PC-9 (cell line): ENCODE measurements at regions not wholly inside any gene's neighbourhood (a gene's known extent, or its start where the extent isn't known, plus 50 kb on each side); places are given as distances from the start of the nearest gene placed in this dataset.

Source experiments
- BruUV-seq: library from RNA; stranded (reverse); fragments of 400-500 nt; replicated peaks from 2 replicates; lab custom pipeline; 2021; lab: Mats Ljungman, UMichigan
- CTCF ChIA-PET: fragments of 300-600 bp; sonication (Branson Sonifier 250); formaldehyde crosslinking; loops from one replicate; lab custom pipeline; 2022; ENCODE audit warnings: antibody characterized with exemption; lab: Charles Lee
- POLR2A ChIA-PET: fragments of 300-600 bp; sonication (Branson Sonifier 250); formaldehyde crosslinking; loops from one replicate; lab custom pipeline; 2022; ENCODE audit warnings: antibody characterized with exemption; ENCODE audit not compliant: unreplicated experiment; lab: Charles Lee
- DNase-seq, 2 experiments: peaks; one replicate each; pipeline versions ENCODE4 v3.0.0 to v3.0.0-alpha.2; 2015 to 2022; ENCODE audit warnings: mixed read lengths in 1 of 2
- H2AFZ ChIP-seq: fragments of 200-600 bp; sonication (generic); 2 replicates; pipeline ENCODE4 v1.8.1; 2017; ENCODE audit warnings: antibody characterized with exemption
- H3F3A ChIP-seq: fragments of 200-600 bp; sonication (generic); 2 replicates; pipeline ENCODE4 v1.8.1; 2017; ENCODE audit warnings: antibody characterized with exemption, mild to moderate bottlenecking, low read depth; ENCODE audit not compliant: insufficient read depth
- H3K27ac ChIP-seq: fragments of 200-600 bp; sonication (generic); 2 replicates; pipeline ENCODE4 v1.6.1; 2016; ENCODE audit warnings: mixed run types
- H3K27me3 ChIP-seq: fragments of 200-600 bp; sonication (generic); 2 replicates; pipeline ENCODE4 v1.6.1; 2016; ENCODE audit warnings: low read depth, mixed run types; ENCODE audit not compliant: insufficient read depth
- H3K36me3 ChIP-seq: fragments of 200-600 bp; sonication (generic); 2 replicates; pipeline ENCODE4 v1.6.1; 2016; ENCODE audit warnings: low read depth, mixed run types
- H3K4me1 ChIP-seq: fragments of 200-600 bp; sonication (generic); replicated peaks from 2 replicates; pipeline ENCODE4 v1.6.1; 2016; ENCODE audit warnings: mixed run types; ENCODE audit not compliant: insufficient read depth
- H3K4me2 ChIP-seq: fragments of 200-600 bp; sonication (generic); 2 replicates; pipeline ENCODE4 v1.6.1; 2017; ENCODE audit warnings: mixed run types
- H3K4me3 ChIP-seq: fragments of 200-600 bp; sonication (generic); 2 replicates; pipeline ENCODE4 v1.6.1; 2016; ENCODE audit warnings: mixed run types
- H3K79me2 ChIP-seq: fragments of 200-600 bp; sonication (generic); 2 replicates; pipeline ENCODE4 v1.6.1; 2017; ENCODE audit warnings: low read depth, mixed run types
- H3K9me2 ChIP-seq: fragments of 200-600 bp; sonication (generic); 2 replicates; pipeline ENCODE4 v1.8.1; 2017; ENCODE audit warnings: mild to moderate bottlenecking; ENCODE audit not compliant: insufficient read depth
- H3K9me3 ChIP-seq: fragments of 200-600 bp; sonication (generic); 2 replicates; pipeline ENCODE4 v1.8.1; 2016; ENCODE audit warnings: low read depth; ENCODE audit not compliant: insufficient read depth
- H4K20me1 ChIP-seq: fragments of 200-600 bp; sonication (generic); 2 replicates; pipeline ENCODE4 v1.8.1; 2017; ENCODE audit not compliant: insufficient read depth
- CTCF ChIP-seq: fragments of 200-600 bp; sonication (generic); conservative IDR thresholded peaks from 2 replicates; pipeline ENCODE4 v1.6.1; 2017; ENCODE audit warnings: mixed run types, antibody characterized with exemption, mild to moderate bottlenecking, moderate library complexity
- EZH2 ChIP-seq: fragments of 200-600 bp; sonication (generic); IDR thresholded peaks from 2 replicates; pipeline ENCODE4 v1.8.0; 2017; ENCODE audit warnings: antibody characterized with exemption, low read depth
- intact Hi-C: fragments of 100-400 bp; cut with micrococcal nuclease; formaldehyde crosslinking; loops from one replicate; pipeline ENCODE4 v1.10.0; 2022; ENCODE audit not compliant: unreplicated experiment

GRCh38 chr11:95499516-95500135 lies 268.6 kb upstream of the SESN3 start:
- ChIA-PET POLR2A (no interaction called here), CTCF (no interaction called here)
- no peak overlapping the region for H2AFZ ChIP-seq
- BruUV-seq = no TSS peak
- H3K27me3 ChIP-seq = no peaks in the 10 kb centered on the region
- no peaks in the 10 kb centered on the region for H3K36me3 ChIP-seq
- H3K9me2 ChIP-seq = no peaks in the 10 kb centered on the region
- no peaks in the 10 kb centered on the region for H4K20me1 ChIP-seq
- no peak for DNase-seq
- TF ChIP-seq CTCF (no peak), EZH2 (no peak)
- no peaks in the 10 kb centered on the region for H3K9me3 ChIP-seq
- no peak overlapping the region for H3K4me3 ChIP-seq
- intact Hi-C loops = no loop called here
- H3K27ac ChIP-seq = no peak overlapping the region
- H3K4me2 ChIP-seq = no peak overlapping the region
- H3K79me2 ChIP-seq = no peaks in the 10 kb centered on the region
- no peaks in the 10 kb centered on the region for H3F3A ChIP-seq
- no peaks in the 10 kb centered on the region for H3K4me1 ChIP-seq

GRCh38 chr11:95498722-95499425 lies 267.9 kb upstream of the SESN3 start:
- H3K27ac ChIP-seq = no peak overlapping the region
- H4K20me1 ChIP-seq = no peaks in the 10 kb centered on the region
- H2AFZ ChIP-seq = no peak overlapping the region
- BruUV-seq = no TSS peak
- H3K4me1 ChIP-seq = no peaks in the 10 kb centered on the region
- DNase-seq = no peak
- no peaks in the 10 kb centered on the region for H3K9me3 ChIP-seq
- POLR2A ChIA-PET = no interaction called here
- TF ChIP-seq CTCF = no peak
- TF ChIP-seq EZH2 = no peak
- no peaks in the 10 kb centered on the region for H3K9me2 ChIP-seq
- H3K4me3 ChIP-seq = no peak overlapping the region
- no peaks in the 10 kb centered on the region for H3K79me2 ChIP-seq
- no peak overlapping the region for H3K4me2 ChIP-seq
- H3K36me3 ChIP-seq = no peaks in the 10 kb centered on the region
- H3F3A ChIP-seq = no peaks in the 10 kb centered on the region
- intact Hi-C loops = no loop called here
- no peaks in the 10 kb centered on the region for H3K27me3 ChIP-seq
- CTCF ChIA-PET = no interaction called here

DNA sequence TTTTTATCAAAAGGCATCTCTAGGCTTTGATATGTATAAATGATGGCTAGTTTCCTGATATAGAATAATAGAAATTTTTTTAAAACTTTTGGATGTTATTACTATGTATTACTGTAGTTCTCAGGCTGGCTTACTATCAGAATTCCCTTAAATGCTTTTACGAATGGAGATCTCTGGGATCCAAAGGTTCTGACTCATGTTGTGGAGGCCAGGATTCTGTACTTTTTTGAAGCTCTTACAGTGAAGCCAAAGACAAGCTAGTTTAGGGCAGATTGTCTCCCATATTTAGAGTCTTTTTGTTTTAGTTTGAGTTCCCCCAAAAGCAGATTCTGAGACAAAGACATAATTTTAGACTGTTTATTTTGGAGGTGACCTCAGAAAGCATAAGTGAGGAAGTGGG lies 265.9 kb upstream of the SESN3 start:
- no TSS peak for BruUV-seq
- Histone ChIP-seq H2AFZ (no peak overlapping the region), H3F3A (no peaks in the 10 kb centered on the region), H4K20me1 (no peaks in the 10 kb centered on the region), H3K36me3 (no peaks in the 10 kb centered on the region), H3K79me2 (no peaks in the 10 kb centered on the region), H3K4me2 (no peak overlapping the region), H3K27me3 (no peaks in the 10 kb centered on the region), H3K27ac (no peak overlapping the region), H3K9me2 (no peaks in the 10 kb centered on the region), H3K9me3 (no peaks in the 10 kb centered on the region), H3K4me3 (no peak overlapping the region), H3K4me1 (no peaks in the 10 kb centered on the region)
- intact Hi-C loops = no loop called here
- no peak for TF ChIP-seq CTCF
- no peak for TF ChIP-seq EZH2
- no peak for DNase-seq
- CTCF ChIA-PET = no interaction called here
- POLR2A ChIA-PET = no interaction called here
